ENCODE measurements at regions not wholly inside any gene's neighbourhood (a gene's known extent, or its start where the extent isn't known, plus 50 kb on each side); places are given as distances from the start of the nearest gene placed in this dataset.

DNA sequence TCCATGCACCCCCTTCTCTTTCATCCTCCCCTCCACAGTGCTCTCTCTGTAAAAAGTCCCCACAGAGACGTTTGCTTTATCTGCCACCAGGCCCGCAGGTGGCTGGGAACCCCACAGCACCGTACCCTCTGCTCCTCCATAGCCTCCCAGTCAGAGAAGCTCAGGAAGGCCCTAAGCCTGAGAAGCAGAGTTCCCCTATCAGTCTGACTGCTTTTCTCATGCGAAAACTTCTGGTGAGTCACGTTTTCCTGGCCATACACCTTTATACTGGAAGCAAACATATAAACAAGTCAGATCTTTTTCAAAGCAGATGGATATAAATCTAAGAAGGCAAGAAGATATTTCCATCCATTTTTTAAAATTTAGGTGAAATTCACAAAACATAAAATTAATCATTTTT, 51.5 kb upstream of the MEF2A start:
- H3K9me3 ChIP-seq (replicated peaks; ENCODE audit: control insufficient read depth, insufficient read depth, low read length), result peaks cover 8% of the 10 kb centered on the region; the same call in 2 of the 3 replicates
- H3K4me1 ChIP-seq (ENCODE audit: control insufficient read depth, insufficient read depth, low read length), result peaks cover 55% of the 10 kb centered on the region
- H3K4me2 ChIP-seq (ENCODE audit: control insufficient read depth, insufficient read depth), result peak overlapping the region; percentile 52; the same call in 1 of the 2 replicates
- no peaks in the 10 kb centered on the region for H4K20me1 ChIP-seq (ENCODE audit: control insufficient read depth, insufficient read depth)
- H3K27ac ChIP-seq (ENCODE audit: control insufficient read depth, insufficient read depth), result peak overlapping the region; percentile 48
- in situ Hi-C loops (cut with MboI) (loop anchor here (25.0 kb wide), 1 partner anchor 1423 kb away; no protein-coding TSS in a partner anchor), intact Hi-C loops (cut with micrococcal nuclease; ENCODE audit: unreplicated experiment) (loop anchor here (5.0 kb wide), 1 partner anchor 188 kb away; no protein-coding TSS in a partner anchor)
- no peaks in the 10 kb centered on the region; the same call in 1 of the 2 replicates for H3K79me2 ChIP-seq (ENCODE audit: control insufficient read depth, insufficient read depth, low read length)
- ChIA-PET CTCF (interaction anchor here (3.2 to 4.1 kb wide), 3 partner anchors 11 to 190 kb away, joined by 18 to 38 read pairs (median 29); partner anchors contain the start of gene MEF2A), SMC1A (ENCODE audit: uncharacterized antibody, unreplicated experiment) (interaction anchor here (1.2 to 5.8 kb wide), 5 partner anchors 11 to 189 kb away, joined by 3 to 92 read pairs (median 42); no protein-coding TSS in a partner anchor), RAD21 (ENCODE audit: unreplicated experiment) (interaction anchor here (1.0 to 5.6 kb wide), 4 partner anchors 10 to 189 kb away, joined by 3 to 84 read pairs (median 56); partner anchors contain the start of gene MEF2A), POLR2A (interaction anchor here (3.7 to 4.4 kb wide), 2 partner anchors 11 to 52 kb away, joined by 41 to 48 read pairs; partner anchors contain the start of gene MEF2A)
- FAIRE-seq, result no peak
- DNase-seq (ENCODE audit: low read depth, low spot score), result no peak
- no peak overlapping the region for H3K9ac ChIP-seq (ENCODE audit: control insufficient read depth, insufficient read depth, low read length)
- H3K27me3 ChIP-seq (replicated peaks in 1 of 2; ENCODE audit: control insufficient read depth in 2 of 2, insufficient read depth in 2 of 2, low read length in 1 of 2), result no peaks in the 10 kb centered on the region; a peak in 1 of 4 replicates
- no peaks in the 10 kb centered on the region for H3K36me3 ChIP-seq (ENCODE audit: control insufficient read depth in 2 of 2, insufficient read depth in 2 of 2, low read length in 1 of 2)
- no peak overlapping the region; the same call in 1 of the 2 replicates for H3K4me3 ChIP-seq
- peak; percentile 68 for TF ChIP-seq EED (IDR thresholded peaks at IDR 0.05; ENCODE audit: low read depth)
- TF ChIP-seq MEF2A (IDR thresholded peaks at IDR 0.05; ENCODE audit: insufficient read depth, low read depth, low read length), result 0 out of 2 replicates have a peak, but pooled peaks have one; percentile 22
- 0 out of 2 replicates have a peak, but pooled peaks have one; percentile 15 for TF ChIP-seq RAD21 (IDR thresholded peaks at IDR 0.05; ENCODE audit: insufficient read depth, low read depth, low read length)
- TF ChIP-seq BCL3 (IDR thresholded peaks at IDR 0.05; ENCODE audit: borderline replicate concordance, insufficient read depth, low read depth, low read length, poor library complexity, severe bottlenecking), result peak; percentile 67
- TF ChIP-seq ATF2 (IDR thresholded peaks at IDR 0.05; ENCODE audit: low read length), result no peak
- TF ChIP-seq STAT1 (conservative IDR thresholded peaks at IDR 0.05), result no peak
- TF ChIP-seq ETV6 (conservative IDR thresholded peaks at IDR 0.05 in 1 of 2, IDR thresholded peaks at IDR 0.05 in 1 of 2; ENCODE audit: borderline replicate concordance in 1 of 2, low read depth in 1 of 2), result 0 out of 4 replicates have a peak, but pooled peaks of 1 of the 2 experiments have one; percentile 56
- TF ChIP-seq TCF12 (IDR thresholded peaks at IDR 0.05; ENCODE audit: low read depth, low read length), result 0 out of 2 replicates have a peak, but pooled peaks have one; percentile 24
- TF ChIP-seq ZNF384 (IDR thresholded peaks at IDR 0.05; ENCODE audit: borderline replicate concordance, low read depth, low read length), result no peak
- TF ChIP-seq SMARCA5 (IDR thresholded peaks at IDR 0.05), result no peak
- TF ChIP-seq CREM (IDR thresholded peaks at IDR 0.05; ENCODE audit: low read depth), result 0 out of 2 replicates have a peak, but pooled peaks have one; percentile 11
- no peak for TF ChIP-seq CEBPB (IDR thresholded peaks at IDR 0.05; ENCODE audit: borderline replicate concordance in 1 of 2, low read depth in 2 of 2, low read length in 2 of 2)
- peak; percentile 35 for TF ChIP-seq JUNB (IDR thresholded peaks at IDR 0.05)
- no peak for TF ChIP-seq ZNF217 (IDR thresholded peaks at IDR 0.05)
- TF ChIP-seq BHLHE40 (IDR thresholded peaks at IDR 0.05; ENCODE audit: borderline replicate concordance in 1 of 2, low read depth in 2 of 2, low read length in 1 of 2), result peak; percentile 26 to 74; a peak in 2 of 4 replicates
- WGBS (ENCODE audit: insufficient coverage, insufficient replicate concordance, low lambda C conversion rate, missing lambda C conversion rate), result 5% methylated on average over 5 of the region's 5 CpGs
- peak overlapping the region; percentile 69 for H2AFZ ChIP-seq (ENCODE audit: control insufficient read depth, low read depth, low read length)
- ATAC-seq, result no peak
- no TSS peak for BruUV-seq (replicated peaks)
